ENCODE measurements at regions not wholly inside any gene's neighbourhood (a gene's known extent, or its start where the extent isn't known, plus 50 kb on each side); places are given as distances from the start of the nearest gene placed in this dataset.

DNA sequence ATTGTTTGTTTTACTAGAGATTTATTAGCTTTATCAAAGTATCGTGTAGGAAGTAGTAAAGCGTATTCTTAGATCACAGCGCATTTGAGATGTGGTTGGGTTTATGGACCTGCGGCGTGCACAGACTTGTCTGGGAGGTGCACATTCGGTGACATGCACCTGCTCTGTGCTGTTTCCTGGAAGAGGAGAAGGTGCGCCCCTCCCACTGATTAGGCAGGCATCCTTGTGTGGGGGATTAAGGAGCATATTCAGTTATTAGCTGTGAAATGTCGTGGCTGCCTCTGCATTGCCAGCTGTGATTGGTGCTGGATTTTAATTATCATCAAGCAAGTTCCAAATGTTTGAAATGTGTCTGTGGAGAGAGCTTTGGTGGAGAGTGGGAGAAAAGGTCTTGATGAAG, 903.8 kb upstream of the RBFOX1 start:
- Mint-ChIP-seq H3K27me3 (no peaks in the 10 kb centered on the region), H3K36me3 (no peaks in the 10 kb centered on the region), H3K9me3 (peaks cover 0 to 18% (median 10%) of the 10 kb centered on the region in 8 donors), H3K4me1 (peaks cover 0 to 4% (median under 1%) of the 10 kb centered on the region in 4 donors), H3K4me3 (no peak overlapping the region), H3K27ac (no peak overlapping the region)
- Histone ChIP-seq H3K4me3 (ENCODE audit: low read length in 2 of 2) (no peak overlapping the region), H3K27me3 (ENCODE audit: insufficient read depth, low read length) (no peaks in the 10 kb centered on the region), H3K9me3 (ENCODE audit: control insufficient read depth in 1 of 2, low read length in 2 of 2) (no peaks in the 10 kb centered on the region), H3K36me3 (ENCODE audit: insufficient read depth, low read length) (no peaks in the 10 kb centered on the region), H3K4me1 (ENCODE audit: insufficient read depth, low read length) (no peaks in the 10 kb centered on the region), H3K27ac (ENCODE audit: low read depth, low read length) (no peak overlapping the region)
- intact Hi-C loops (cut with micrococcal nuclease), result no loop called here
- DNase-seq, result no peak
- ChIA-PET POLR2A (ENCODE audit: partially characterized antibody) (no interaction called here), CTCF (ENCODE audit: partially characterized antibody) (no interaction called here)

DNA sequence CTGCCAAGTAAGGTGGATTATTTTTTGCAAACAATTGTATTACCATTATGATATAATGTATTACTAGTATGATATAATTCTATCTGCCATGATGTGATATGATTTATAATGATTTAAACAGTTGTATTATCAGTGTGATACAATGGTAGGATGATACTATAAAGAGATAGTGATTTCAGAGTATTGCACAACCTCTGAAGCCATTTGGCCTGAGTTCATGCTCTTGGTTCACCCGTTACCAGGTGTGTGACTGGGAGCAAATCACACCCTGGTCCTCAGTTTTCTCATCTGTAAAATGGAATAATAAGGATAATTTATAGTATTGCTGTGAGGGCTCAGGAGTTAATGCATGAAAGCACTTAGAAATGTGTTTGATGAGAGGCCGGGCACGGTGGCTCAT, 905.0 kb upstream of the RBFOX1 start:
- Mint-ChIP-seq H3K4me1 (peaks cover 0 to 4% (median under 1%) of the 10 kb centered on the region in 4 donors), H3K4me3 (no peak overlapping the region), H3K27ac (no peak overlapping the region), H3K36me3 (no peaks in the 10 kb centered on the region), H3K9me3 (peaks cover 0 to 21% (median 10%) of the 10 kb centered on the region in 8 donors), H3K27me3 (no peaks in the 10 kb centered on the region)
- CTCF ChIA-PET (ENCODE audit: partially characterized antibody), result no interaction called here
- Histone ChIP-seq H3K4me1 (ENCODE audit: insufficient read depth, low read length) (no peaks in the 10 kb centered on the region), H3K27me3 (ENCODE audit: insufficient read depth, low read length) (no peaks in the 10 kb centered on the region), H3K36me3 (ENCODE audit: insufficient read depth, low read length) (no peaks in the 10 kb centered on the region), H3K4me3 (ENCODE audit: low read length in 2 of 2) (no peak overlapping the region), H3K9me3 (ENCODE audit: control insufficient read depth in 1 of 2, low read length in 2 of 2) (no peaks in the 10 kb centered on the region), H3K27ac (ENCODE audit: low read depth, low read length) (no peak overlapping the region)
- POLR2A ChIA-PET (ENCODE audit: partially characterized antibody), result no interaction called here
- DNase-seq, result no peak
- intact Hi-C loops (cut with micrococcal nuclease), result no loop called here

DNA sequence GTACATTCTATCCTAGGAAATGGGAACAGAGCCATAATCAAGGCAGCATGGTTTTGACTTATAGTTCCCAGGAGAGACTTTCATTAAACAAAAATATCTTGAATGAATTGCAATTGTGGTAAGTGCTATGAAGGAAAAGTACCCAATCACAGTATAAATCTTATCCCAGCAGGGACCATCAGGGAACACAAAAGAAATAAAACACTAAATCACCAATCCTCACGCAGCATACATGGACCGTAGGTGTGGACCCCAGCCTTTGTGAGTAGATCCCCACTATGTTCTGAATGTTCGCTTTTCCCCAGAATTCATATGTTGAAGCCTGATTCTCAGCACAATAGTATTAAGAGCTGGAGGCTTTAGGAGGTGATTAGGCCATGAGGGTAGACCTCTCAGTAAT, 925.0 kb upstream of the RBFOX1 start:
- intact Hi-C loops (cut with micrococcal nuclease), result no loop called here
- Histone ChIP-seq H3K4me3 (ENCODE audit: low read length in 2 of 2) (no peak overlapping the region), H3K36me3 (ENCODE audit: insufficient read depth, low read length) (no peaks in the 10 kb centered on the region), H3K9me3 (ENCODE audit: control insufficient read depth in 1 of 2, low read length in 2 of 2) (no peaks in the 10 kb centered on the region), H3K27me3 (ENCODE audit: insufficient read depth, low read length) (no peaks in the 10 kb centered on the region), H3K4me1 (ENCODE audit: insufficient read depth, low read length) (no peaks in the 10 kb centered on the region), H3K27ac (ENCODE audit: low read depth, low read length) (no peak overlapping the region)
- Mint-ChIP-seq H3K9me3 (peaks cover 2 to 14% (median 11%) of the 10 kb centered on the region in 8 donors), H3K27me3 (no peaks in the 10 kb centered on the region), H3K4me3 (no peak overlapping the region), H3K27ac (no peak overlapping the region), H3K4me1 (no peaks in the 10 kb centered on the region), H3K36me3 (no peaks in the 10 kb centered on the region)
- CTCF ChIA-PET (ENCODE audit: partially characterized antibody), result no interaction called here
- DNase-seq, result no peak
- POLR2A ChIA-PET (ENCODE audit: partially characterized antibody), result no interaction called here

DNA sequence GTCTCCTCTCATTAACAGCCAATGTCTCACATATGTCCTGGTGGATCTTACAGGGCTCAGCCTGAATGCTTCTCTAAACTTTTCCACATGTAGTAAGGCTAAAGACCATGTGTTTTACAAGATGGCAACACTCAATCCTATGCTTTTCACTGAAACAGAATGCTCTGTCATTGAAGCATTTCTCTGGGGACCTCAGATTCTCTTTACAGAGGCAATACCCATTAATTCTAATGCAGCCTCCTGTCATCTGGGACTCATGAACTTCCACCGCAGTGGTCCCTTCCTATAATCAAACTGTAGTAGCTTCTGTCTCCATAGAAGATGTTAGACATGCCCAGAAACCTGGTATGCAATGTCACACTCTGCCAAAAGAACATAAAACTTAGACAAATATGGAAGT, 926.6 kb upstream of the RBFOX1 start:
- no peak overlapping the region for H3K27ac Mint-ChIP-seq
- no peaks in the 10 kb centered on the region for H3K4me1 ChIP-seq (ENCODE audit: insufficient read depth, low read length)
- intact Hi-C loops (cut with micrococcal nuclease), result no loop called here
- H3K27ac ChIP-seq (ENCODE audit: low read depth, low read length), result no peak overlapping the region
- no peaks in the 10 kb centered on the region for H3K36me3 ChIP-seq (ENCODE audit: insufficient read depth, low read length)
- ChIA-PET CTCF (ENCODE audit: partially characterized antibody) (no interaction called here), POLR2A (ENCODE audit: partially characterized antibody) (no interaction called here)
- no peak for DNase-seq
- H3K9me3 ChIP-seq (ENCODE audit: control insufficient read depth in 1 of 2, low read length in 2 of 2), result no peaks in the 10 kb centered on the region
- no peaks in the 10 kb centered on the region for H3K36me3 Mint-ChIP-seq
- H3K4me3 ChIP-seq (ENCODE audit: low read length in 2 of 2), result no peak overlapping the region
- H3K9me3 Mint-ChIP-seq, result peaks cover 2 to 14% (median 8%) of the 10 kb centered on the region in 8 donors
- no peaks in the 10 kb centered on the region for H3K27me3 Mint-ChIP-seq
- no peaks in the 10 kb centered on the region for H3K27me3 ChIP-seq (ENCODE audit: insufficient read depth, low read length)
- H3K4me1 Mint-ChIP-seq, result no peaks in the 10 kb centered on the region
- H3K4me3 Mint-ChIP-seq, result no peak overlapping the region

DNA sequence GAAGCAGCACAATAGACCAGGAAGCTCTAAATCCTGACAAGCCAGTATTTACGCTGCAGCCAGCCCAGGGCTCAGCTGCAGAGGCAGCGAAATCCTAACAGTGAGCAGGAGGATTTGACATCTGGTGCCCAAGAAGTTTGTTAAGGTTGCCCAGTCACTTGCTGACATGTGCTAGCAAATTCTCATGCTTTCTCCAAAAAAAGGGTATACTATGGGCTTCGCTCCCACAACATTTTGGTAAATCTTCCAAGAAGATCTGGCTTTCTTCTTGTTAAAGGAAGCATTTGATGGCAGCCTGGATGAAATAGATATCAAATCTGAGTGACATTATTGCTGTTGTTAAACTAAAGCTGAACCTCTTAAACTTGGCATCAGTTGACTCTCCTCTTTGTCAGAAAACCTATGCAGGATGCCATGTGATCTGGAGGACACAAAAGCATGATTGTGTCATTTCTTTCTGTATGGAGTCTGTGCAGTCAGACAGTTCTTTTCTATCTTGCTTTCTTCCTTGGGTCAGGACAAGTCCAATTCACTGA, 949.7 kb upstream of the RBFOX1 start:
- H3K9me3 ChIP-seq (ENCODE audit: control insufficient read depth in 1 of 2, low read length in 2 of 2), result no peaks in the 10 kb centered on the region
- Mint-ChIP-seq H3K27me3 (no peaks in the 10 kb centered on the region), H3K9me3 (peaks cover 0 to 9% (median 7%) of the 10 kb centered on the region in 8 donors), H3K4me1 (no peaks in the 10 kb centered on the region), H3K36me3 (no peaks in the 10 kb centered on the region), H3K27ac (no peak overlapping the region), H3K4me3 (no peak overlapping the region)
- no peak overlapping the region for H3K4me3 ChIP-seq (ENCODE audit: low read length in 2 of 2)
- H3K27me3 ChIP-seq (ENCODE audit: insufficient read depth, low read length), result no peaks in the 10 kb centered on the region
- no peak overlapping the region for H3K27ac ChIP-seq (ENCODE audit: low read depth, low read length)
- no peaks in the 10 kb centered on the region for H3K4me1 ChIP-seq (ENCODE audit: insufficient read depth, low read length)
- H3K36me3 ChIP-seq (ENCODE audit: insufficient read depth, low read length), result no peaks in the 10 kb centered on the region
- CTCF ChIA-PET (ENCODE audit: partially characterized antibody), result no interaction called here
- POLR2A ChIA-PET (ENCODE audit: partially characterized antibody), result no interaction called here
- intact Hi-C loops (cut with micrococcal nuclease), result no loop called here
- DNase-seq, result no peak

DNA sequence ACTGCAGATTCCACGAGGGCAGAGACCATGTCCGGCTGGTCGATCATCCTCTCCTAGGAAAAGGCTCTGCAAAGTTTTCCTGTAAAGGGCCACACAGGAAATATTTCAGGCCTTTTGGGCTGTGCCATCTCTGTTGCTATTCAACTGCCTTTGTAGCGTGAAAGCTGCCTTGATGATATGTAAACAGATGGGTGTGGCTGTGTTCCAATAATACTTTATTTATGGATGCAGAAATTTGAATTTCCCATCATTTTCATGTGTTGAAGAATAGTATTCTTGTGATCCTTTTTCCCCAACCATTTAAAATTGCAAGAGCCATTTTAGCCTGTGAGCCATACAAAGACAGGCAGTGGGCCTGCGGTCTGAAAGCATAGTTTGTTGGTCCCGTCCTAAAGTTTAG, 950.7 kb upstream of the RBFOX1 start:
- H3K4me1 Mint-ChIP-seq, result no peaks in the 10 kb centered on the region
- peaks cover 0 to 9% (median 5%) of the 10 kb centered on the region in 8 donors for H3K9me3 Mint-ChIP-seq
- DNase-seq, result no peak
- Histone ChIP-seq H3K27ac (ENCODE audit: low read depth, low read length) (no peak overlapping the region), H3K36me3 (ENCODE audit: insufficient read depth, low read length) (no peaks in the 10 kb centered on the region), H3K27me3 (ENCODE audit: insufficient read depth, low read length) (no peaks in the 10 kb centered on the region), H3K9me3 (ENCODE audit: control insufficient read depth in 1 of 2, low read length in 2 of 2) (no peaks in the 10 kb centered on the region), H3K4me3 (ENCODE audit: low read length in 2 of 2) (no peak overlapping the region), H3K4me1 (ENCODE audit: insufficient read depth, low read length) (no peaks in the 10 kb centered on the region)
- POLR2A ChIA-PET (ENCODE audit: partially characterized antibody), result no interaction called here
- no peak overlapping the region for H3K4me3 Mint-ChIP-seq
- CTCF ChIA-PET (ENCODE audit: partially characterized antibody), result no interaction called here
- no peaks in the 10 kb centered on the region for H3K27me3 Mint-ChIP-seq
- H3K27ac Mint-ChIP-seq, result no peak overlapping the region
- intact Hi-C loops (cut with micrococcal nuclease), result no loop called here
- H3K36me3 Mint-ChIP-seq, result no peaks in the 10 kb centered on the region

DNA sequence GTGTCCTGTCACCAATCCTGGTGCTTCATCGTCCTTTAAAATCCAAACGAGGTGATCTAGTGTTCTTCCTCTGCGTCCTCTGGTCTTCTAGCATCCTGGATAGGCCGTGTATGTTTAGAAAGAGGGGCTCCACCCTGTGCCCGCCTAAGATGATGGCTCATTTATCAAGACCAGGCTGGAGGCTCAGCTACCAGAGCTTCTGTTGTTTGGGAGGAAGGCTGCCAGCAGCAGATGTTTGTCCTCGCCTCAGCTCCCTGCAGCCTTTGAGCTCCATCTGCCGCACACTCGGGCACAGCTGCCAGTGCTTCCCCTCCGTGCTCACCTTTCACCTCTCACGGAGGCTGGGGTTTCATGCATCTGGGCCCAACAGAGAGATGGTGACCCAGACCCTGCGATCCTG, 954.7 kb upstream of the RBFOX1 start:
- CTCF ChIA-PET (ENCODE audit: partially characterized antibody), result no interaction called here
- Mint-ChIP-seq H3K9me3 (peaks cover 0 to 9% (median 0%) of the 10 kb centered on the region in 8 donors), H3K4me1 (no peaks in the 10 kb centered on the region), H3K4me3 (no peak overlapping the region), H3K36me3 (no peaks in the 10 kb centered on the region), H3K27me3 (no peaks in the 10 kb centered on the region), H3K27ac (no peak overlapping the region)
- DNase-seq, result no peak
- Histone ChIP-seq H3K36me3 (ENCODE audit: insufficient read depth, low read length) (no peaks in the 10 kb centered on the region), H3K4me3 (ENCODE audit: low read length in 2 of 2) (no peak overlapping the region), H3K4me1 (ENCODE audit: insufficient read depth, low read length) (no peaks in the 10 kb centered on the region), H3K9me3 (ENCODE audit: control insufficient read depth in 1 of 2, low read length in 2 of 2) (no peaks in the 10 kb centered on the region), H3K27me3 (ENCODE audit: insufficient read depth, low read length) (no peaks in the 10 kb centered on the region), H3K27ac (ENCODE audit: low read depth, low read length) (no peak overlapping the region)
- POLR2A ChIA-PET (ENCODE audit: partially characterized antibody), result no interaction called here
- intact Hi-C loops (cut with micrococcal nuclease), result no loop called here

DNA sequence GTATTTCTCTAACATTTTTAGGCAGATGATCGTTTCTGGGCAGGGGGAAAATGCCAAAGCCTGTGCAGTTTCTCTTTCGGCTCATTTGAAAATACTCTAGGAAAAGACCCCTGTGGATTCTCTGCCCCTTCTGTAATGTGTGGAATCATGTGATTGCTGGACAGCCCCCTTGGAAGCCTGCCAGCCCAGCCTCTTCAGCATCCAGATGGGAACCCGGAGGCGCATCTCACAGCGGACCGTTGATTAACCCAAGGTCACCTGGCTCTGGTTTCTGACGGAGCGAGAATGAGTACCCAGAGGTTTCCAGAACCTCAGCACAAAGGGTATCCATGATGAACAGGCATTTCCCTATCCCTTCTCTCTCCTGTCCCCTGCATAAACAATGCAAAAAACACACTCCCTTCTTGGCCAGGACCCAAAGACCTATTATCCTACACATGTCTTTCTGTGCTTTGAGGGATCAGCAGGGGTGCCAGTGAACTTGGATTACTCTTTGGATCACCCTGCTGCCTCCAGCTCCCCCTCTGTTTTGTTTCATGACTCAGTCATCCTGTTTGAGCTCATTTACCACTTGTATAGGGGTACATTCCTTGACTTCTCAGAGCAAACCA, 957.1 kb upstream of the RBFOX1 start:
- H3K36me3 Mint-ChIP-seq, result no peaks in the 10 kb centered on the region
- no peaks in the 10 kb centered on the region for H3K36me3 ChIP-seq (ENCODE audit: insufficient read depth, low read length)
- H3K4me3 ChIP-seq (ENCODE audit: low read length in 2 of 2), result no peak overlapping the region
- no peaks in the 10 kb centered on the region for H3K27me3 Mint-ChIP-seq
- ChIA-PET POLR2A (ENCODE audit: partially characterized antibody) (no interaction called here), CTCF (ENCODE audit: partially characterized antibody) (no interaction called here)
- intact Hi-C loops (cut with micrococcal nuclease), result no loop called here
- H3K9me3 Mint-ChIP-seq, result peaks cover 0 to 9% (median 0%) of the 10 kb centered on the region in 8 donors
- no peak overlapping the region for H3K4me3 Mint-ChIP-seq
- no peak overlapping the region for H3K27ac ChIP-seq (ENCODE audit: low read depth, low read length)
- no peaks in the 10 kb centered on the region for H3K27me3 ChIP-seq (ENCODE audit: insufficient read depth, low read length)
- H3K4me1 ChIP-seq (ENCODE audit: insufficient read depth, low read length), result no peaks in the 10 kb centered on the region
- no peak overlapping the region for H3K27ac Mint-ChIP-seq
- DNase-seq, result no peak
- no peaks in the 10 kb centered on the region for H3K4me1 Mint-ChIP-seq
- no peaks in the 10 kb centered on the region for H3K9me3 ChIP-seq (ENCODE audit: control insufficient read depth in 1 of 2, low read length in 2 of 2)

Measured in CD4-positive, alpha-beta memory T cell (primary cell).